Hepatocyte (in vitro differentiated cells): ENCODE measurements at regions not wholly inside any gene's neighbourhood (a gene's known extent, or its start where the extent isn't known, plus 50 kb on each side); places are given as distances from the start of the nearest gene placed in this dataset.

Experiments used
- CTCF ChIP-seq: fragments of 200-600 bp; sonication (generic); IDR thresholded peaks from 2 replicates; pipeline ENCODE4 v1.5.1; 2016; ENCODE audit warnings: antibody characterized with exemption, mild to moderate bottlenecking; ENCODE audit not compliant: poor library complexity
- EZH2 ChIP-seq: fragments of 200-600 bp; sonication (generic); IDR thresholded peaks from 2 replicates; pipeline ENCODE4 v1.6.1; 2016; ENCODE audit warnings: antibody characterized with exemption, mild to moderate bottlenecking, borderline replicate concordance

- TF ChIP-seq CTCF (no peak), EZH2 (no peak)
These were observed 544.9 kb downstream of the PKHD1 start for GRCh38 chr6:51542475-51542874.
